Activated CD8-positive, alpha-beta memory T cell treated with anti-CD3 and anti-CD28 coated beads, Interleukin-2, amount 50 U/mL, for 1 hour (primary cell): ENCODE measurements at regions not wholly inside any gene's neighbourhood (a gene's known extent, or its start where the extent isn't known, plus 50 kb on each side); places are given as distances from the start of the nearest gene placed in this dataset.

Source experiments
- DNase-seq: peaks from one replicate; pipeline ENCODE4 v3.0.0-alpha.2; 2020; ENCODE audit errors: extremely low read depth

DNA sequence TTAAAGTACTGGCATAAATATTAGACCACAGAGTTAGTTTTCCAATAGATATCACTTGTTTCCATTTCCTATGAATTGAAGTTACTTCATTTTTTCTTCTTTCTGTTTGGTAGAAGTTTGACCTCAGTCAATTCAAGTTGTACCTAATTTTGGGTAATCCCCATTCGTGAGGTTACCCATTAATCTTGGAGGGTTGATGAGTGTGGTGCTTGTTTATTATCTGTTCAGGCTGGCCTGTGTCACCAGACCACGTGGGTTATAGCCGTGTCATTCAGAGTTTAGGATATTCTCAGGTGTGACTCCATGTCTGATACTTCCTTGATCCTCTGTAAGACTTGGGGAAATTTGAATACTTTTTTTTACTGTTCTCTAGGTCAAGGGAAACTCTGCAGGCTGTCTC lies 133.9 kb upstream of the TPK1 start:
- no peak for DNase-seq

DNA sequence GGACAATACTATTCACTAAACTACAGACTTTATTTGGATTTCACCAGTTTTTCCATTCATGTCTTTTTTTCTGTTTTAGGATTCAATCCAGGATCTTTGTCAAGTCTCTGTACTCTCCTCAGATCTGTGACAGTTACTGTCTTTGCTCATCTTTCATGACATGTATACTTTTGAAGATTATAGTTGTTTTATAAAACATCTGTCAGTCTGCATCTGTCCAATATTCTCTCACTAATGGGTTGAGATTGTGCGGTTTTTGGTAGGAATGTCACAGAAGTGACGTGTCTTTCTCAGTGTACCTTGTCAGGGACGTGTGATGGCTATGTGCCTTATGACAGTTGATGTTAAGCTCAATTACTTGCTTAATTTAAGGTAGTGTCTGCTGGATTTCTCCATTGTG lies 124.9 kb upstream of the TPK1 start:
- DNase-seq = no peak

DNA sequence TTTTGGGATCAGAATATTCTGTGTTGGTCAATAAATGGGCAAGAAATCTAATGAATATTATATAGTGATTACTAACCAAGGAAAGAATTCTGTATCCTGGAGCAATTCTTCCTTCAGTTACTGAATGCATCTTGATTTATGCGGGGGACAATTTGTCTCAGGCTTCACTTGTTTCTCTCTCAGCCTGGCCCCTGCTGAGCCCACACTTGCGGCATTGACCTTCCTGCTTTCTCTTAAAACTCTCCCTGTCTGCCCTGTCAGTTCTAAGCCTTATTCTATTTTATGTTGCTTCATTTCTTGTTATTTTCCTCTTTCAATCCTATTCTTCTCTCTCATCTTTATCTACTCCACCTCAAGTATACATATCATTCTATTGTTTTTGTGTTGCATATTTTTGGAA lies 122.1 kb upstream of the TPK1 start:
- DNase-seq = no peak

DNA sequence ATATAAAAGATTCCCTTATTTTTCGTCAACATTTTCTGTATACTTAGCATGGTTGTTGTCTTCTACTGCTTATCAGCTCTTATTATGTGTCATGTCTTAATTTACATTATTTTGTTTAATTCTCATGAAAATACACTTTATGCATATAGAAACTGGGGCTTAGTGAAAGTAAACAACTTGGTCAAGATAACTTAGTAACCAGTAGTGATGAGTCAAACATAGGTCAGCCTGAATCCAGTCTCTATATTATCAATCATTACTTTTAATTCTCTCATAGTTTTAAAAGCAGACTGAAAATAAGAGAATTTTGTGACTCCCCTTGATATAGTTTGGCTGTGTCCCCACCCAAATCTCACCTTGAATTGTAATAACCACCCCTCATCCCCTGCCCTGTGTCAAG lies 119.6 kb upstream of the TPK1 start:
- DNase-seq = no peak

DNA sequence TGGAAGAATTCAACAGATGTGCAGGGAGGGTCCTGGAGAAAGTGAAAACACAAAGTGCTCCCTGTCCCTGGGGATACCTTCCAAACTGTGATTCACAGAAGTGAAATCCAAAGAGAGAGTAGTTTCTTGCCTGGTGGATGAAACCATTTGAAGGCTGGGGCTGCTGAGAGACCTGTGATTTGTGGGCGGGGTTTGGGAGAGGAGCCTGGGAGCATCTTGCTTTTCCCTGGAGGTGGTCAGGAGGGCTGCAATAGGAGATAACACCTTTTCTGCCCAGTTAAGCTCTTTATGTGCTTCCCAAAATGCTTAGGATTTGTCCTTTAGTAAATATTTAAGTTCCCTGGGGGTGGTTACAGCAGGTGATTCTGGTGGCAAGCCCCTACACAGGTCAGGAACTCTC lies 105.3 kb upstream of the TPK1 start:
- no peak for DNase-seq

DNA sequence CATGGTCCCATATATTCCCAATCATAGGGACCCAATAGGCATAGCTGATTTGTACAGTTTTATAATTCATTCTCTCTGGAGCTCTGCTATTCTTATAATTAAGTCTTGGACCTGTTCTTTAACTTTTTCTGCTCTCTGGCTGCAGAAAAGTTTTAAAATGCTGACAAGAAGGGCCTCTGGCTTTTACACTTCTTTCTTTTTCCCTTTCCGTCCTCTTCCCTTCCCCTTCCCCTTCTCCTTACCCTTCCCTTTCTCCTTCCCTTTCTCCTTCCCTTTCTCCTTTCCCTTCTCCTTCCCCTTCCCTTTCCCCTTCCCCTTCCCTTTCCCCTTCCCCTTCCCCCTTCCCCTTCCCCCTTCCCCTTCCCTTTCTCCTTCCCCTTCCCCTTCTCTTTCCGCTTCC lies 101.3 kb upstream of the TPK1 start:
- DNase-seq = no peak

DNA sequence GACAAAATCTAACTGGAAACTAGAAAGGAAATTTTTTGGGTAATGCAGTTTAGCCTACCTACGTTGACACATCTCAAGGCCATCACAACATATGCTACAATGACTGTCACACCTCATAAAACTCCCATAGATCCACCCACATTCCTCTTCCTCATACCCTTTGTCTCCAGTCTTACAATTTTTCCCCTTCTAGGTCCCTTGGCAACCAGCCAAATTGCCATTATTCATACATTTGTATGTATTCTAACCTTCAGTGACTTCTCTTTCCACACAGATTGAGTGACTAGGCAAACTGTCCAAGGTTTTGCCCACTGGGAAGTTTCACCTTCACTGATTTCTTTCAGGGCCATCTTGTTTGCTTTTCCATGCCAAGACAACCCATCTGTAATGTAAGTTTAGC lies 100.5 kb upstream of the TPK1 start:
- no peak for DNase-seq

DNA sequence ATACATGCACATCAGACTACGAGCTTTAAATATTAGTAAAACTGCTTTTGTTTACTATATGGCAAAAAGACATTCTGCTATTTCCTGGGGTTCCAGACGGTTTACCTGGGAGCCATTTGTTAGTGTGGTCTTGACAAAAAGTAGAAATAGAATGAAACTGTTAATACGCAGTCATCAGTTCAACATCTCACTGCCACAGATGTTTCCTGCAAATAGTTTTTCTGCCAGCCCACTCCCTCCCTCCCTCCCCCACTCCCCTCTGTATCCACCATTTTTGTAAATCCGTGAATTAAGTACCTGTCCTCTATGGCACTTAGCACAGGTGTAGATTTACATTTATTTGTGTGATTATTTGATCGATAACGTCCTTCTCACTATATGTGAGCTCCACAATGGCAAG lies 74.6 kb upstream of the TPK1 start:
- DNase-seq = no peak

DNA sequence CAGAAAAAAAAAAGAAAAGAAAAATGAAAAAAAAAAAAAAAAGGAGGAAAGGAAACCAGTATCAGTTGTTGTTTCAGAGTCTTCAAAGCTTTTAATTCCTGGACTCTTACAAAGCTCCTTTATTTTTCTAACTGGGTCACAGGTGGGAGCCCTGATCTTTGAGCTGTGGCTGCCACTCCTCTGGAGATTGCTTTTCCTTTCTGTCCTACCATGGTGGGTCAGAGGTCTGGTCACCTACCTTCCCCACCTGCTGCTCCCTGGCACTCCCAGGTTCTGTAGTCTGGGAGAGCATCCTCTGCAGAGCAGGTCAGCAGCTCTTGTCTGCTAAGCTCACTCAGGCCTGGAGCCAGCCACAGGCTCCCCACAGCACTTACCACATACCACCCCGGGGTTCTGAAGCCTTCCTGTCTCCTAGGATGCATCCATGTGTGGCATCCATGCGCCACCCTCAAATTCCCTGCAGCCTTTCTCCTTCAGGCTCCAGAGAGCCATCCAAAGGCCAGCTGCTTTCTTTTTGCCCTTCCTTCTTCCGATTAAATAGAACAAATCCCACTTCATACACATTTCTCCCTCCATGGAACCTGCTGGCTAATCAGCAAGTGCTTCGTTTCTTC lies 73.2 kb upstream of the TPK1 start:
- no peak for DNase-seq

DNA sequence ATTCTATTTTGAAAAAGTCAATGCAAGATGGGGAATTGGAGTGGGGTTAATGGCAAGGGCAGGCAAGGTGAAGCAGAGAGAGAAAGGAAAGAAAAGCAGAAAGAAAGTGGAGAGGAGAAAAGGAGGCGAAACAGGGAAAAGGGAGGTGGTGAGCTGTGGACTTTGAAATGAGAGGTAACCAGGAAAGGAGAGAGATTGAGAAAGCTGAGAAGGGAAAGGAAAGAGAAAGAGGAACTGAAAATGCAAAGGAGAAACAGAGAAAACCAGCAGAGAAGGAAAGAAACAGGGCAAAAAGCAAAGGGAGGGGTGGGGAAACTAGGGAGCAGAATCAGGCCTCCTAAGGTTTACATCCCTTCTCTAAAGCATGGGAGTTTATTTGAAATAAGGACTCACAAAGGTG lies 72.5 kb upstream of the TPK1 start:
- no peak for DNase-seq

DNA sequence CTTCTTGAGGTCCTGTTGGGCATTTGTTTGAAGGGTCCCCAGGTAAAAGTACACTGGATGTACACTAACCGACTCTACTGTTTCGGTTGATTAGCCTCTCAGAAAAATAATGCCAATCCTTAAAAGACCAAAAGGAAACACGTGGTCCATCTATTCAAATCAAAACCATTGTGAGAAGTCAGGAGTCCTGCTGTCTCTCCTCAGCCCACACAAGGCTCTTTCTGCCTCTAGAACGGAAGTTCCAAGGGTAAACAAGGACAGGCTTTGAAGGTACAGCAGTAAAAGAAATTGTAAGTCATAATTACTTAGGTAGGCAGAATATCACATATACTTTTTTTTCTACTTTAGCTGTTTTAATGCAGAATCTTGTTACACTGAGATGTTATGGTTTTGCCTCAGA lies 71.7 kb upstream of the TPK1 start:
- DNase-seq = no peak

DNA sequence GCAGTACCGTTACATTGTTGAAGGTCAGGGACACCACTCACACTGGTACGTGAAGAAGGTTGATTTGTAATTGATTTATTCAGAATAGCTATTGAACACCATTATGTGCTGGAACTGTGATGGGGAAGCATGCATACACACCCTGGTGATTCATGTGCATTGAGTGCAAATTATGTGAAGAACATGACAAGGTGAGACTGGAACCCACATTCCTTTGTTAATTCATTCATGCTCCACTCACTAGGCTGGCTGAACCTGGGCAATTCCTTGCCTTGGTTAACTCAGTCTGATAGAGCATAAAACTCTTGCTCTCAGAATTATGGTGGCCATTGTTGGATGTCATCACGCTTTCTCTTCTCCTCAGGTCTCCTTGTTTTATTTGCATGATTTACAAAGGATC lies 67.3 kb upstream of the TPK1 start:
- DNase-seq = no peak

DNA sequence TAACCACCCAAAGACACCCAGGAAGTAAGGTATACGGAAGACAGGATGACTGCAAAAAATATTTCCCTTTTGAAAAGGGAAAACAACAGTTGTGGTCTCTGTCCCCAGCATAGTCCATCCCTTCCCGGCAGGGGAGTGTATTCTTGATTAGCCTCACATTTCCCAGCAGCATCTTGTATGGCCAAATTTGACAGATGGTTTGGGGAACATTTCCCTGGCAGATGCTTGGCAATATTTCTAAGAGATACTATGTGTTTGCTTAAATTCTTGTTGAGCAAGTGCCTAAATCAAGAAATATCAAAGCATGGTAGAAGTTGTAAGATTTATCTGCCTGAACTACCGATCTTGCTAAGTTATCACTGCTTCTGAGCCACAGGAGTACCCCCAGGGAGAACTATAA lies 56.9 kb upstream of the TPK1 start:
- DNase-seq = no peak
